ENCODE measurements at regions not wholly inside any gene's neighbourhood (a gene's known extent, or its start where the extent isn't known, plus 50 kb on each side); places are given as distances from the start of the nearest gene placed in this dataset.
A peak's percentile ranks its signal among the peaks of the same experiment; 100 is the strongest.

- no peak overlapping the region for H3K4me3 ChIP-seq
- TF ChIP-seq CTCF (IDR thresholded peaks at IDR 0.05): no peak
- intact Hi-C loops (cut with DNase I; ENCODE audit: low total_unique reads): no loop called here
- no peaks in the 10 kb centered on the region for H3K4me1 ChIP-seq
- DNase-seq: peak; percentile 16 to 38
- no peaks in the 10 kb centered on the region for H3K36me3 ChIP-seq
- no peaks in the 10 kb centered on the region for H3K9me3 ChIP-seq
- peaks cover 0 to 24% of the 10 kb centered on the region in 2 donors for H3K27me3 ChIP-seq
- H3K27ac ChIP-seq: no peak overlapping the region
These were observed 115.9 kb upstream of the FRMD1 start for GRCh38 chr6:168194732-168195567.

GRCh38 chr6:168193816-168194721 is 115.1 kb upstream of the FRMD1 start:
- H3K27ac ChIP-seq: no peak overlapping the region
- no peaks in the 10 kb centered on the region for H3K9me3 ChIP-seq
- DNase-seq: peak; percentile 18 to 64
- peaks cover 0 to 27% of the 10 kb centered on the region in 2 donors for H3K27me3 ChIP-seq
- intact Hi-C loops (cut with DNase I; ENCODE audit: low total_unique reads): no loop called here
- H3K4me1 ChIP-seq: no peaks in the 10 kb centered on the region
- H3K4me3 ChIP-seq: no peak overlapping the region
- no peaks in the 10 kb centered on the region for H3K36me3 ChIP-seq
- TF ChIP-seq CTCF (IDR thresholded peaks at IDR 0.05): no peak

GRCh38 chr6:168192901-168193815 is 114.1 kb upstream of the FRMD1 start:
- TF ChIP-seq CTCF (IDR thresholded peaks at IDR 0.05): no peak
- peaks cover 0 to 25% of the 10 kb centered on the region in 2 donors for H3K27me3 ChIP-seq
- H3K9me3 ChIP-seq: no peaks in the 10 kb centered on the region
- no peak overlapping the region for H3K27ac ChIP-seq
- DNase-seq: peak; percentile 8 to 57
- intact Hi-C loops (cut with DNase I; ENCODE audit: low total_unique reads): no loop called here
- no peak overlapping the region for H3K4me3 ChIP-seq
- H3K4me1 ChIP-seq: no peaks in the 10 kb centered on the region
- H3K36me3 ChIP-seq: no peaks in the 10 kb centered on the region

- no peak overlapping the region for H3K27ac ChIP-seq
- no peaks in the 10 kb centered on the region for H3K4me1 ChIP-seq
- no peak overlapping the region for H3K4me3 ChIP-seq
- intact Hi-C loops (cut with DNase I; ENCODE audit: low total_unique reads): no loop called here
- H3K36me3 ChIP-seq: no peaks in the 10 kb centered on the region
- DNase-seq: peak; percentile 13 to 23
- peaks cover 0 to 24% of the 10 kb centered on the region in 2 donors for H3K27me3 ChIP-seq
- no peaks in the 10 kb centered on the region for H3K9me3 ChIP-seq
- no peak for TF ChIP-seq CTCF (IDR thresholded peaks at IDR 0.05)
These were observed 113.3 kb upstream of the FRMD1 start for GRCh38 chr6:168192195-168192900.
